ENCODE measurements at regions not wholly inside any gene's neighbourhood (a gene's known extent, or its start where the extent isn't known, plus 50 kb on each side); places are given as distances from the start of the nearest gene placed in this dataset.

DNA sequence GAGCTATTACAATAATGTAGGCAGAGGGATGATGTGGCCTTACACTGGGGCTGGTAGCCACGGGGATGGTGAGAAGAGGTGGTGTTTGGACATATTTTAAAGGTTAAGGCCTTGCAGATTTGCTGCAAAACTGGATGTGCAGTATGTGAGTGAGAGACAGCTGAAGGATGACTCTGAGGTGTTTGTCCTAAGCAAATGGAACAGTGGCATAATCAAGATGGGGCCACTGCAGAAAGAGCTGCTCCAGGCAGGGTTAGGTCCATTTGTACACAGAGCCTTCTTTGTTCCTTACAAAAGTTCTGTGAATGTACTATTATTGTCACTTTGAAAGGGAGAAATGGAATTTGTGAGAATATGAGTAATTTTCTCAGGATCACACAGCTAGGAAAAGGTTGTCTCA, 220.4 kb upstream of the ZP4 start:
- WGBS, 2 donors = 20 to 56% methylated on average over 1 of the region's 1 CpG
- intact Hi-C loops (cut with DNase I) = no loop called here
- Histone ChIP-seq H3K9me3 (no peaks in the 10 kb centered on the region), H3K4me1 (peaks cover 0 to 9% (median 0%) of the 10 kb centered on the region in 4 donors), H3K27ac (no peak overlapping the region), H3K36me3 (no peaks in the 10 kb centered on the region), H3K4me3 (no peak overlapping the region), H3K27me3 (no peaks in the 10 kb centered on the region)
- DNase-seq = no peak
- TF ChIP-seq EP300 (IDR thresholded peaks at IDR 0.05) (no peak), POLR2AphosphoS5 (IDR thresholded peaks at IDR 0.05) (no peak), POLR2A (IDR thresholded peaks at IDR 0.05) (no peak)
- TF ChIP-seq, protein P1, sequence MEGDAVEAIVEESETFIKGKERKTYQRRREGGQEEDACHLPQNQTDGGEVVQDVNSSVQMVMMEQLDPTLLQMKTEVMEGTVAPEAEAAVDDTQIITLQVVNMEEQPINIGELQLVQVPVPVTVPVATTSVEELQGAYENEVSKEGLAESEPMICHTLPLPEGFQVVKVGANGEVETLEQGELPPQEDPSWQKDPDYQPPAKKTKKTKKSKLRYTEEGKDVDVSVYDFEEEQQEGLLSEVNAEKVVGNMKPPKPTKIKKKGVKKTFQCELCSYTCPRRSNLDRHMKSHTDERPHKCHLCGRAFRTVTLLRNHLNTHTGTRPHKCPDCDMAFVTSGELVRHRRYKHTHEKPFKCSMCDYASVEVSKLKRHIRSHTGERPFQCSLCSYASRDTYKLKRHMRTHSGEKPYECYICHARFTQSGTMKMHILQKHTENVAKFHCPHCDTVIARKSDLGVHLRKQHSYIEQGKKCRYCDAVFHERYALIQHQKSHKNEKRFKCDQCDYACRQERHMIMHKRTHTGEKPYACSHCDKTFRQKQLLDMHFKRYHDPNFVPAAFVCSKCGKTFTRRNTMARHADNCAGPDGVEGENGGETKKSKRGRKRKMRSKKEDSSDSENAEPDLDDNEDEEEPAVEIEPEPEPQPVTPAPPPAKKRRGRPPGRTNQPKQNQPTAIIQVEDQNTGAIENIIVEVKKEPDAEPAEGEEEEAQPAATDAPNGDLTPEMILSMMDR (IDR thresholded peaks at IDR 0.05) = no peak

DNA sequence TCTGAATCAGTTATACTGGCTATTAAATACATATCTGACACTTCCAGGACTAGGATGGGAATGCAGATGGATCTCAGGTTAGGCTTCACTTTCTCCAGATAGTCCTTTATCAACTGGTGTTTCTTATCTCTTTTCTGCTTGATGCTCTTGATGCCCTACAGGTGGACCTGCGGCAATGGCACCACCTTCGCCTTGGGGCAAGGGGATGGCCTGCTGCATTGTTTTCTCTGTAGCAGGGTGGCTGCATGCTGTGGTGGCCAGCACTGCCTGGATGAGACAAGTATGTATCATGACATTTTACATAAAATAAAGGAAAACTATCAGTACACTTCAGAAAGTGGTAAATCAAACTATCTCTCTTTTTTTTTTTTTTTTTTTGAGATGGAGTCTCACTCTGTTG, 217.7 kb upstream of the ZP4 start:
- Histone ChIP-seq H3K27ac (no peak overlapping the region), H3K4me3 (no peak overlapping the region), H3K36me3 (no peaks in the 10 kb centered on the region), H3K27me3 (no peaks in the 10 kb centered on the region), H3K4me1 (peaks cover 0 to 9% (median 0%) of the 10 kb centered on the region in 4 donors), H3K9me3 (no peaks in the 10 kb centered on the region)
- TF ChIP-seq POLR2AphosphoS5 (IDR thresholded peaks at IDR 0.05) (no peak), EP300 (IDR thresholded peaks at IDR 0.05) (no peak), POLR2A (IDR thresholded peaks at IDR 0.05) (no peak)
- TF ChIP-seq, protein P1 (IDR thresholded peaks at IDR 0.05) = no peak
- intact Hi-C loops (cut with DNase I) = no loop called here
- WGBS, 2 donors = 89 to 92% methylated on average over 2 of the region's 2 CpGs
- no peak for DNase-seq

DNA sequence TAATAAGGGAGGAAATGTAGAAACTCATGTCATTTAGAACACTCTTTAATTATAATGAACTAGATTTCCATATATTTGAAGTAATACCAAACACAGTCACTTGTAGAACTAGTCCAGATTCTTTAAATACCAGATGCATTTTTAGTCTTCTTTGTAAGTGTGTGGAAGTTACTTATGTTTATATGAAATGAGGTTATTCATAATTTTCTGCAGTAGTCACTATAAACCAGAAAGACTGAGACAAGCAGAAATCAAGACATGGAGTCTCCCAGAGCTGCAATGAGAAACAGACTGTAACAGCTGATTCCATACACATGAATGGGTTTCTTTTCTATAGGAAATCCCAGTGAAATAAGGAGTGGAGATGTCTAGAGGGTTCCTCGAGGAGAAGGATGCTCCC, 216.6 kb upstream of the ZP4 start:
- no peaks in the 10 kb centered on the region for H3K27me3 ChIP-seq
- intact Hi-C loops (cut with DNase I) = no loop called here
- 21 to 42% methylated on average over 1 of the region's 1 CpG for WGBS, 2 donors

DNA sequence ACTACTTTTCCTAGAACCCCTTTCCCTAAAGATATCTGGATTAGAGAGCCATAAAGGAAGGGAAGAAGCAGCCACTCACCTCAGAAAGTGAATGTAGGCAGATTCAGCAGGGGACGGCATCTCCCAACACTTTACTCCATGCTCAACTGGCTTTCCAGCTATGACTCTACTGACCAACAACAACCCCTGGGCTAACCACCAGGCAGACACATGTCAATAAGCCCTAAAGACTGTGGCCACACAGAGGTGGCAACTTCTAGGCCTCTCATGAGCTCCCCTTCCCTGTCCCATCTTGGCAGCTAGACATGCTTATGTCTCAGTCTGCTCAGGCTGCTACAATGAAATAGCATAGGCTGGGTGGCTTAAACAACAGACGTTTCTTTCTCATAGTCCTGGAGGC, 214.0 kb upstream of the ZP4 start:
- WGBS, 2 donors = 48 to 67% methylated on average over 2 of the region's 2 CpGs
- Histone ChIP-seq H3K27me3 (no peaks in the 10 kb centered on the region), H3K4me1 (peaks cover 0 to 9% (median 0%) of the 10 kb centered on the region in 4 donors), H3K4me3 (no peak overlapping the region), H3K9me3 (no peaks in the 10 kb centered on the region), H3K36me3 (no peaks in the 10 kb centered on the region), H3K27ac (no peak overlapping the region)
- intact Hi-C loops (cut with DNase I) = no loop called here
- DNase-seq = no peak
- TF ChIP-seq EP300 (IDR thresholded peaks at IDR 0.05) = no peak
- no peak for TF ChIP-seq POLR2AphosphoS5 (IDR thresholded peaks at IDR 0.05)
- no peak for TF ChIP-seq POLR2A (IDR thresholded peaks at IDR 0.05)
- TF ChIP-seq, protein P1 (IDR thresholded peaks at IDR 0.05) = no peak

More for the DNA sequence above, 216.6 kb upstream of the ZP4 start:
- peaks cover 0 to 9% (median 0%) of the 10 kb centered on the region in 4 donors for H3K4me1 ChIP-seq
- no peak overlapping the region for H3K4me3 ChIP-seq
- H3K27ac ChIP-seq = no peak overlapping the region
- no peaks in the 10 kb centered on the region for H3K9me3 ChIP-seq
- DNase-seq = no peak
- H3K36me3 ChIP-seq = no peaks in the 10 kb centered on the region
- no peak for TF ChIP-seq POLR2AphosphoS5 (IDR thresholded peaks at IDR 0.05)
- no peak for TF ChIP-seq POLR2A (IDR thresholded peaks at IDR 0.05)
- no peak for TF ChIP-seq EP300 (IDR thresholded peaks at IDR 0.05)
- TF ChIP-seq, protein P1 (IDR thresholded peaks at IDR 0.05) = no peak

DNA sequence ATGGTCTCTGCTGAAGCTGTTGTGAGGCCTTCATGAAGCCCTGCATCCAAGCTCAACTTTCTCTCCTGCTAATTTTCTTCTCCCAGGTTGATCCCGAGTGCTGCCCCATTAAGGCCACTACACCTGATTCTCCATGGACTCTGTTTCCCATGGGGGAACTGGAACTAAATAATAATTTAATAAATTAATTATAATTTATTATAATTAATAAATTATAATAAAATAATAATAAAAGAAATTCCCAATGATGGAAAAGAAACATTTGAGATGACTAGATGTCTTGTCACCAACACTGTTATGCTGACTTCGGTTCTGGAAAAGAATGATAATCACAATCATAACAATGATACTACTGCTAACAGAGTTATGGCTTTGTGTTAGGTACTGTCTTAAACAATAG, 211.2 kb upstream of the ZP4 start:
- Histone ChIP-seq H3K27ac (no peak overlapping the region), H3K36me3 (no peaks in the 10 kb centered on the region), H3K9me3 (no peaks in the 10 kb centered on the region), H3K27me3 (no peaks in the 10 kb centered on the region), H3K4me1 (peaks cover 0 to under 1% (median 0%) of the 10 kb centered on the region in 4 donors), H3K4me3 (no peak overlapping the region)
- WGBS, 2 donors = 87 to 91% methylated on average over 2 of the region's 2 CpGs
- TF ChIP-seq POLR2AphosphoS5 (IDR thresholded peaks at IDR 0.05) = no peak
- no peak for TF ChIP-seq EP300 (IDR thresholded peaks at IDR 0.05)
- TF ChIP-seq, protein P1 (IDR thresholded peaks at IDR 0.05) = no peak
- TF ChIP-seq POLR2A (IDR thresholded peaks at IDR 0.05) = no peak
- no peak for DNase-seq
- intact Hi-C loops (cut with DNase I) = no loop called here

Measured in sigmoid colon (tissue), 6 donors.